ENCODE measurements at regions not wholly inside any gene's neighbourhood (a gene's known extent, or its start where the extent isn't known, plus 50 kb on each side); places are given as distances from the start of the nearest gene placed in this dataset.

DNA sequence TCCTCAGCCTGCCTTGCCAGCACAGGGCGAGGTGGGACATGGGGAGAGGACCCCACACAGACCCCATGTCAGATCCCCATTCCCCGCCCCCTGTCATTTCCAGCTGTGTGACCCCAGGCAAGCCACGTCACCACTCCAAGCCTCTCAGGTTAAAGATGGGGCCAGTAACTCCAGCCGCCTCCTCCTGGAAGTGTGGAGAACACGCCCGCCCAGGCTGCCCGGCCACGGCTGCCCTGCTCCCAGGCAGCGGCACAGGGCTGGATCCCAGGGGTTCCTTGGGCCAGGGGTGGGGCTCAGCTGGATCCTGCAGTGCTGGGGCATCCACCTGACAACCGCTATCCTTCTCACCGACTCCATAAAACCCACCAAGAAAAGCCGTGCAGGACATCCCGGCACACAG lies 86.1 kb downstream of the PDGFA start:
- TF ChIP-seq POLR2A (IDR thresholded peaks at IDR 0.05) (no peak), EP300 (IDR thresholded peaks at IDR 0.05) (no peak)
- 86 to 91% (median 89%) methylated on average over 13 of the region's 13 CpGs for WGBS, 3 donors
- no peak for DNase-seq
- Histone ChIP-seq H3K27ac (no peak overlapping the region), H3K4me3 (no peak overlapping the region), H3K27me3 (no peaks in the 10 kb centered on the region), H3K36me3 (no peaks in the 10 kb centered on the region), H3K4me1 (ENCODE audit: insufficient read depth) (no peaks in the 10 kb centered on the region), H3K9me3 (no peaks in the 10 kb centered on the region)
- intact Hi-C loops (cut with DNase I): no loop called here

DNA sequence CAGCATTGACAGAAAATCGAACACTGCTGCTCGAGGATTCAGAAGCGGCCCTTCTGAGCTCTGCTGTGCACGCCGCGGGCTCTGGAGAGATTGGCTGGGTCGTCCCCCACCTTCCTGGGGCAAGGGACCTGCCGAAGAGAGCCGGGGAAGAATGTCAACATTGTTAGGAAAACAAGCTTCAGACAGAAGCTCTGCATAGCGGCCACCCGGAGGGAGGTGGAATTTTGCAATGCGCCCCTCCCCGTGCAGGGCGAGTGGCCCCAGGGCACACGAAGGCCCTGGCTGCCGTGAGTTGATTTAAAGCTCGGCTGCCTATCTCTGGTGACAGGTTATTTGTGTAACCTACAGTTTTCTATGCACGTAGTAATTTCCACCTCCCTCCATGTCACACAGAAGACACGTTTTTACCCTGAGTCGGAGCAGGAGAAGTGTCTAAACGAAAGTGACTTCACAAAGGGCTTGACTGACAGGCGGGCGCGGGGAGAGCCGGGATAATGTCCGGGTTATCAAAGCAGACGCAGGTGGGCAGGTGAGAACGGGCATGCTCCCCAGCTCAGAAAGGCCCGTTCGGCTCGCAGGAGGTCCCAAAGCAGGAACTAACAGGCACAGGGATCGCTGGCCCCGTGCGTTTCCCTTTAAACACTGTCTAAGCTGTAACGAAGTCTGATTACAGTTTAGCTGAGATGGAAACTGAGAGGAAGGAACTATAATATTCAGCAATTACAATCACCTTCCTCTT lies 84.6 kb downstream of the PDGFA start:
- H3K4me3 ChIP-seq: no peak overlapping the region
- no peak for DNase-seq
- no peak for TF ChIP-seq EP300 (IDR thresholded peaks at IDR 0.05)
- no peaks in the 10 kb centered on the region for H3K4me1 ChIP-seq (ENCODE audit: insufficient read depth)
- no peaks in the 10 kb centered on the region for H3K9me3 ChIP-seq
- H3K27ac ChIP-seq: no peak overlapping the region
- intact Hi-C loops (cut with DNase I): no loop called here
- H3K36me3 ChIP-seq: no peaks in the 10 kb centered on the region
- WGBS, 3 donors: 39 to 56% (median 47%) methylated on average over 35 of the region's 35 CpGs
- no peaks in the 10 kb centered on the region for H3K27me3 ChIP-seq

DNA sequence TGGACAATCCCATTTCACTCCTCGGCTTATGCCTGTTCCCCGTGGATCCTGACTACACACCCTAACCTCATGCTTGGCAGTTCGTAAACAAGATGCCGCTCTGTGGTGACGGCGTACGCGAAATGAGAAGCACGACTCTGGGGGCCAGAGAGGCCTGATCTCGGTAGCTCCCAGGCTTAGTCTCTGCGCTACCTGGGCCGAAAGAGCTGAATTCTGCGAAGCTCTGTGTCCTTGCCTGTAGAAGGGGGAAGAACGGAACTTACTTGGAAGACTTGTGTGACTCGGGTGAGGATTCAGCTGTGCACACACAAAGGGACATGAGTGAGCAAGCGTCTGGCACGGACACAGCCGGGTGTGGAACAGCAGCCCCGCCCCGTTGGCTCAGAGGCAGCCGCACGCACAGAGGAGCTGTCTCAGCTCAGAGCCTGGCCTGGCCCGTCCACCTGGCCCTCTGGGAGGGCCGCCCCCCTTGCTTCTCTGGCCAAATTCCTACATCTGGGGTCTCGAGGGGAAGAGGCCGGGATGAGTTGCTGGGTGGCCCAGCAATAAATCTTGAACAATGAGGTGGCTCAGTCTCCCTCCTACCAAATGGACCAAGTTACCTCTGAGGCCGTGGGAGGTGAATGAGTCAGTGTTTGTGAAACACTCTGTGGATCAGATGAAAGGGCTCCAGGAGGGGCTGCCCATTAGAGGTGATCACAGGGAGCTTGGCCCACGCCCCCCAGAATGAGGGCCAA lies 83.8 kb downstream of the PDGFA start:
- TF ChIP-seq, protein P1, sequence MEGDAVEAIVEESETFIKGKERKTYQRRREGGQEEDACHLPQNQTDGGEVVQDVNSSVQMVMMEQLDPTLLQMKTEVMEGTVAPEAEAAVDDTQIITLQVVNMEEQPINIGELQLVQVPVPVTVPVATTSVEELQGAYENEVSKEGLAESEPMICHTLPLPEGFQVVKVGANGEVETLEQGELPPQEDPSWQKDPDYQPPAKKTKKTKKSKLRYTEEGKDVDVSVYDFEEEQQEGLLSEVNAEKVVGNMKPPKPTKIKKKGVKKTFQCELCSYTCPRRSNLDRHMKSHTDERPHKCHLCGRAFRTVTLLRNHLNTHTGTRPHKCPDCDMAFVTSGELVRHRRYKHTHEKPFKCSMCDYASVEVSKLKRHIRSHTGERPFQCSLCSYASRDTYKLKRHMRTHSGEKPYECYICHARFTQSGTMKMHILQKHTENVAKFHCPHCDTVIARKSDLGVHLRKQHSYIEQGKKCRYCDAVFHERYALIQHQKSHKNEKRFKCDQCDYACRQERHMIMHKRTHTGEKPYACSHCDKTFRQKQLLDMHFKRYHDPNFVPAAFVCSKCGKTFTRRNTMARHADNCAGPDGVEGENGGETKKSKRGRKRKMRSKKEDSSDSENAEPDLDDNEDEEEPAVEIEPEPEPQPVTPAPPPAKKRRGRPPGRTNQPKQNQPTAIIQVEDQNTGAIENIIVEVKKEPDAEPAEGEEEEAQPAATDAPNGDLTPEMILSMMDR (IDR thresholded peaks at IDR 0.05): no peak
- TF ChIP-seq POLR2A (IDR thresholded peaks at IDR 0.05): no peak
- no peak for TF ChIP-seq EP300 (IDR thresholded peaks at IDR 0.05)
- DNase-seq: no peak
- 79 to 84% (median 84%) methylated on average over 28 of the region's 28 CpGs for WGBS, 3 donors

DNA sequence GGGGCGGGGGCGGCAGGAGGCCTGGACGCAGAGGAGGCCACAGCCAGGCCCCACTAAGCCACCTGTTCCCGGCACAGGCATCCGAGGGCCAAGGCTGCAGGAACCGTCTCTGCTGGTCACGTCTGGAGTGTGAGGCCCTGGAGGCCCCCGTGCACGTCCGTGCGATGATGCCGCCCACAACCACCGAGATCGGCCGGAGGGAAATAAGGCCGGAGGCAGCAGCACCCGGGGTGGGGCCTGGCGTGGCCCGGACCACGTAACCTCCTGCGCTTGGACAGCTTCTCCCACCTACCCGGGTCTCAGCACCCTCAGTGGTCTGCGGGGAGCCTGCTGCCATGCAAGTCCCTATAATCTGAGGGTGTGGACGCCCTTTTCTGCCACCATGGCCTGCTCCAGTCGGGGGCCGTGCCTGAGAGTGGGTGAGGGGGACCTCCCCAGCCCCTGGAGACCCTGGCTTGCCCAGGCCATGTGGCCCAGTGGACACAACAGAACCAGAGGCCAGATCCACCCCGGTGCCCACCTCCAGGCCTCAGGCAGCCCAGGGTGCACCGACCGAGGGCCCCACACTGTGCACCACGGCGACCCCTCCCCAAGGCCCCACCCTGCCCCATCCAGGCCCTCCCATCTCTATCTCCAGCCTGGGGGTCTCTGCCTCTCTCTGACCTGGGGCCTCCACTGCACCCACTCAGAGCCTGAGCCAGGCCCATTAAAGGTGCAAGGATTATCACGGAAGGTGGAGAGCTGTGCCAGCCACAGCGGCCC lies 83.1 kb downstream of the PDGFA start:
- Histone ChIP-seq H3K9me3 (no peaks in the 10 kb centered on the region), H3K27me3 (no peaks in the 10 kb centered on the region), H3K36me3 (no peaks in the 10 kb centered on the region), H3K4me3 (no peak overlapping the region), H3K27ac (no peak overlapping the region), H3K4me1 (ENCODE audit: insufficient read depth) (no peaks in the 10 kb centered on the region)
- TF ChIP-seq POLR2A (IDR thresholded peaks at IDR 0.05): no peak
- TF ChIP-seq EP300 (IDR thresholded peaks at IDR 0.05): no peak
- TF ChIP-seq, protein P1 (IDR thresholded peaks at IDR 0.05): no peak
- WGBS, 3 donors: 74 to 88% (median 87%) methylated on average over 26 to 33 of the region's 33 CpGs
- intact Hi-C loops (cut with DNase I): no loop called here
- no peak for DNase-seq

More for the DNA sequence above, 83.8 kb downstream of the PDGFA start:
- no peak overlapping the region for H3K4me3 ChIP-seq
- H3K27ac ChIP-seq: no peak overlapping the region
- intact Hi-C loops (cut with DNase I): no loop called here
- no peaks in the 10 kb centered on the region for H3K4me1 ChIP-seq (ENCODE audit: insufficient read depth)
- H3K36me3 ChIP-seq: no peaks in the 10 kb centered on the region
- H3K9me3 ChIP-seq: no peaks in the 10 kb centered on the region
- no peaks in the 10 kb centered on the region for H3K27me3 ChIP-seq

DNA sequence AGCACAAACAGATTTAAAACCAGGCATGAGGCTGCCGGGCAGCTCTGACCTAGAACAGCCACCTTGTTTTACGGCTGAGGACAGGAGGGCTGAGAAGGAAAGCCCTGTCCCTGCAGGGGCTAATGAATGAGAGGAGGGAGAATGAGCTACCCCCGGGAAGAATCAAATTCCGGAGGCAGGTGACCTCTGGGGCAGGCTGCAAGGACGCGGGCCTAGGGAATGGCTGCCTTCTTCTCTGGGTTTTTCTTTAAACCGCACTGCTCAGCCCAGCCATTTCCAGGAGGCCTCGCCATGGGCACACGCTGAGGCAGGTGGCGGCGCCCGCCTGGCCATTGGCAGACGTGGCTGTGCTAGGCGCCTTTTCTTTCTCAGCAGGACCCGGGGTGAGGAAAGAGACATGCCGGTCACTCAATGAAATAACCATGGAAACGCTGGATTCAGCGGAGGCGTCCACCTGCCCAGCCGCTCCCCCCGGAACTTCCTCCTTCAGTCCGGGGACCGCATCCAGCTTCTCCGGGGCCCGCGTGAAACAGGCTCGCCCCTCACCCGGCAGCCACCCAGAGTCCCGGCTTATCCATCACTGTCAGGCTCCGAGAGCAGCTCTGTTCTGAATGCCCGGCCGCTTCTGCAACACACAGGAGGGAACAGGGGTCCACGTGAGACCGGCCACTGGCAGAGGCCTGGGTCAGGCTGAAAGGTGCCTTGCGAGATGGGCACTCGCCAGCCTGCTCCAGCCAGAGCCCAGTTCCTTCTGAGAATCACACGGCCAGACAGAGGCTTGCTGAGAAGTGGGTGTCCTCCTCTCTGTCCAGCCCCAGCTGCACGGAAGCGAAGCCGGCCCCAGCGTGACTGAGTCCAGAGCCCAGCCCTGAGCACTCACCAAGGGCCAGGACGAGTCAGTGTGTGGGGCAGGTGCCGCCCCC lies 82.1 kb downstream of the PDGFA start:
- DNase-seq: no peak
- Histone ChIP-seq H3K27ac (no peak overlapping the region), H3K27me3 (no peaks in the 10 kb centered on the region), H3K4me1 (ENCODE audit: insufficient read depth) (no peaks in the 10 kb centered on the region), H3K36me3 (no peaks in the 10 kb centered on the region), H3K4me3 (no peak overlapping the region), H3K9me3 (no peaks in the 10 kb centered on the region)
- WGBS, 3 donors: 85 to 86% (median 86%) methylated on average over 43 of the region's 43 CpGs
- intact Hi-C loops (cut with DNase I): no loop called here
- no peak for TF ChIP-seq EP300 (IDR thresholded peaks at IDR 0.05)
- TF ChIP-seq, protein P1 (IDR thresholded peaks at IDR 0.05): no peak
- TF ChIP-seq POLR2A (IDR thresholded peaks at IDR 0.05): no peak
